GDM1 (cell line): ENCODE measurements at regions not wholly inside any gene's neighbourhood (a gene's known extent, or its start where the extent isn't known, plus 50 kb on each side); places are given as distances from the start of the nearest gene placed in this dataset.
"Not testable (repeated sequence)": the region's sequence is repeated elsewhere in the genome, so short reads cannot be mapped to it uniquely, and the experiment has no call there.

ENCODE experiments used
- DNase-seq: peaks from one replicate; lab custom pipeline; 2025; lab: John Stamatoyannopoulos, UW

DNA sequence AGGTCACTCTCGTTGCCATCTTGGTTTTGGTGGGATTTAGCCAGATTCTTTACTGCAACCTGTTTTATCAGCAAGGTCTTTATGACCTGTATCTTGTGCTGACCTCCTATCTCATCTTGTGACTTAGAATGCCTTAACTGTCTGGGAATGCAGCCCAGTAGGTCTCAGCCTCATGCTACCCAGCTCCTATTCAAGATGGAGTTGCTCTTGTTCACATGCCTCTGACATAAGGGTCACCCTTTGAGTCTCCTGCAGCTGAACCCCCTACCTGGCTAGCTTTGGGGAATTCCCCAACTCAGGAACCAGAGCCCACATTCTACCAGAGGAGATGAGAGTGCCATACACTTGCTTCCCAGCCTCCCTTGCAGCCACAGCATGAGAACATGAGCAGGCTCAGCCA is 123.0 kb upstream of the ARHGEF3 start:
- DNase-seq = not testable (repeated sequence)

DNA sequence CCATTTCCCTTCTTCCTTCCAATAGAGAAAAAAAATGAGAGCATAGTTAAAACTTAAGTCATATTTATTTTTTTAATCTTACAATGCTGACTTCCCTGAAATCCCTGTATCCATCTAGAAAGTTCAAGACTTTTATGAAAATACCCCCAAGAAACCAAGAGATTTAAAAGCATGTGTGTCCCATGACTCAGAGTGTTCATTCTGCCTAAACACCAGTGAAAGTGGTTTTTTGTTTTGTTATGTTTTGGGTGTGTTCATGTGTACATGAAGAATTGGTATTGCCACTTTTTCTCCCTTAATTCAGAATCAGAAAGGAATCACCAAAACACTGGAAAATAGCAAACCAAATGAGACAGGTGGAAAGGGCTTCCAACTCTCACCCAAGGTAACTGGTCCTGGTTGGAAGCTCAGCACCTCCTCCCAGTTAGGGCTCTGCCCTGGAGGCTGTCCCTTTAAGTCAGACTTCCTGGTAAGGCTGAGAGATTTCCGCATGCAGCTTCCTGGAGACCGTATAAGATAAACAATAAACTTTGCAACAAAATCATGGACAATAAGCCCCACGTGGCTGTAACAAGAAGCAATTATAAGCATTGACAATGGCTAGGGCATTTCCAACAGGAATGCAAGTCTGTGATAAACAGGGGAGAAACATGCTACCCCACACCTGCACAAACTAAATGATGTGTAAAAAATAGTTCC is 121.9 kb upstream of the ARHGEF3 start:
- no peak for DNase-seq

DNA sequence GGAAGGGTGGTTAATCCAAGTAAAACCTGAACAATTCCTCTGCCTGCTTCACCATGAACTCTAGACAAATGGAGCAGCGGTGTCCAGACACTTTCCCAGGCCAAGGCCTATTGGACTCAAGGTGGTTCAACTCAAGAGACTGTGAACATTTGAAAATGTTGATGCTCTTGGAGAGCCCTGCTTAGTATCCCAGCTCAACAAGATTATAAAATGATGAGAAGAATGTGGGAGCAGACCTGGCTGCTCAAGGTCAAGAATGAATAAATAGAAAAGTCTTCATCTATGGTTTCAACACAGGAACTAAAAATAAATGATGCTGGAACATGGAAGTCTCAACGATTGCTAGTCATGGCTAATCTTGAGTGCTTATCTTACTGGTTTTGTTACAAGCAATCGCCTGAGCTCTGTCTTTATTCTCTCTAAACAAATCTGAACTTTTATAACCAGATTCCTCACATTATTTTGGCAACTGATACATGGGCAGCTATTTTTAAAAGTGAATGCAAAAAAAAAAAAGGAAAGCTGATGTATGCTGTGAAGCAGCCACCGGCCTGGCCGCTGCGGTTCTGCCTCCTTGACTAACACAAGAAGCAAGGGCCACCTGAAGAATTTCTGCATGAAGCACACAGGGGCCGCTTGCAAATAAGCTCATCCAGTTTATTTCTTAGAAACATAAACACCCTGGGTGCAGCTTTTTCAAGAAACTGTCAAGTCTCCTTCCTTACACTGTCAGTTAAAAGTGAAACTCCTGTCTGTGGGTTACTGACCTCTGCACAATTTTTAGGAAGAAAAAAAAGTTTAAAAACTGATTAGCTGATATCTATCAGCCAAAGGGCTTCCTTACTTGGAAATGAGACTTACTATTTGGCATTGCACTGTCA is 120.1 kb upstream of the ARHGEF3 start:
- no peak for DNase-seq

DNA sequence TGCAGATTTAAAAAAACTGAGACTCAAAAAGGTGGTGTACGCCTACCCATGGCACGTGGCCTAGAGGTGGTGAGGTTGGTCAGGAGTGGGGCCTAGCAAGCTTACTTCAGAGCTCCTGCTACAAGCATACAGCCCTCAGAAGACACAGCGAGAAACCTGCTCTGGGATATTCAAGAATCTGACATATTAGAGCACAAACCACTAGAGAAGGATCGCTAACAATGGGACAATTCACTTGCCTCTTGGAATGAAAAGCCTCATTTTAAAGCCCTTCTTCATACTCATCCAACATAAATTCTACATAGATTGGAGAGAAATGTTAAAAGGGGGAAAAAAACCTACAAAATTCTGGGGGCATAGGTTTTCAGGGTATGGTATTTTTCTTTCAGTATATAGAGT is 118.0 kb upstream of the ARHGEF3 start:
- no peak for DNase-seq

DNA sequence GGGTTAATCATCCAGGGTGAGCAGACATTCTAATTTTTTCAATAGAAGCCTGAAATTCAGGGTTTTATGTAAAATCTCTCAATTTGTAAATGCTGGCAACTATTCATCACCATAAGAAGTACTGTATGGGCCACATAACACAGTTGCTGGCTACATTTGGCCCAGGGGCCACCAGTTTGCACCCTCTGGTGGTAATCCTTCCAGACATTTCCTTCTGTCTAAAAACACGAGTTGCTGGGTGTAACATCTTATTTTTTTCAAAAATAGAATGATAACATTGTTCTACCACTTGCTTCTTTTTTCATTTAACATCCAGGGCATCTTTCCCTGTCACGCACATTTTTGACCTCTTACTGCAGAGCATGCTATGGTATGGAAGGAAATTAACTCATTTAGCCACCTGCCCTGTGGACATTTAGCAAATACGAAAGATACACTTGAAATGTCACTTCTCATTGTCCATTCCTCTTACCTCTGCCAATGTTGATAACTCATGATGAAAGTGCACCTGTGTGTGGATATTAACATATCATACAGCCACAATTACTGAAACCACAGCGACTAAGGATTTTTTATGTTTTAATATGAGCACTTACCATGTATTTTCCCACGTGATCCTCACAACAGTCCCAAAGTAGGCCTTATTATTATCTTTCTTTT is 117.5 kb upstream of the ARHGEF3 start:
- DNase-seq = no peak

DNA sequence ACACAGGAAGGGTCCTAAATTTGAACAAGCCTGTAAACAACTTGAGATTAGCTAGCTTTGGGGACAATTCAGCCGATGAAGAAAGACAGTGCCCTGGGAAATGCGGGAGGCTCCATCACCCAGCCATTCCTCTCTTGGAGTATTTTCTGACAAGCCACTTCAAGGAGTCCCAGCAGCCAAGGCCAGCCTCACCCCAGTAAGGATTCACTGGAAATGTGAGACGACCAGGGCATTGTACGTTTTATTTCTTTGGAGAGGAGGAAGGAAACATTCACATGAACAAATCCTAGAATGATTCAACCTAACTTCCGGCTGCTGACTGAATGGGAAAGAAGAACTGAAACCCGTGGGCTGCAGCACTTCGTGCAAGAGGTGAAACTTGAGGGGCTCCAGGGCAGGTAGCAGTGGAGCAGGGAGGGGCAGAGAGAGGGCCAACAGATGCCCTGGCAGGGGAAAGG is 116.4 kb upstream of the ARHGEF3 start:
- DNase-seq = no peak

DNA sequence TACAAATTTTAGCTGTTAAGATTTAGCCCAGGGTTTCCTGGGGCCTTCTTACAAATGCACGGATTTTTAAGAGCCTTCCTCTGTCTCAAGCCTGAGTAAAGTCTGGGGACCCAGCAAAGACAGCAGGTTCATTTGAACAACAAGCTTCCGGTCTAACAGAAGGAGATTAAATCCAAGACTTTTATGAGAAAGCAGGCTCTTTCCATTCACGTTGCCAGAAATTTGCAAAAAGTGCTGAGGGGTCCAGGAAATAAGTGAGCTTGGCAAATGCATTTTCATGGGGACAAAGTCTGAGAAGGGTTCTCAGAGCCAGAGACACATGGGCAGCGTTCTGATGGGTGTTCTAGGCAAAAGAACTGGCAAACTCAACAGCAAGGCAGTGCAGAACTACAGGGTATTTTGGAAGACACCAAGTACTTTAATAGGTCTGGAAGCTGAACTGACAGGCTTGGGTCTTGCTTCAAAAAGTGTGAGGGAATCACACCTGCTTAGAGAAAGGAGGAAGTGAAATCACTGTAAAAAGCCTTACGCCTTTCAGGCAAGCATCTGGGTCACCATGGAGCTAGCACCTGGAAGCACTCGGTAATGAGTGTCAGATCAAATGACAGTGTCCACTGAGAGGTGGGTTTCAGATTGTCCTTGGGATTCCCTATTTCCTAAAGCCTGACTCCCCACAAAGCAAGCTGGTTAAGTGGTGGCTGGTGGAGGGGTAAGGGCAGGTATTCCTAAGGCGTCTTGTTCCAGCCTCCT is 115.8 kb upstream of the ARHGEF3 start:
- no peak for DNase-seq

DNA sequence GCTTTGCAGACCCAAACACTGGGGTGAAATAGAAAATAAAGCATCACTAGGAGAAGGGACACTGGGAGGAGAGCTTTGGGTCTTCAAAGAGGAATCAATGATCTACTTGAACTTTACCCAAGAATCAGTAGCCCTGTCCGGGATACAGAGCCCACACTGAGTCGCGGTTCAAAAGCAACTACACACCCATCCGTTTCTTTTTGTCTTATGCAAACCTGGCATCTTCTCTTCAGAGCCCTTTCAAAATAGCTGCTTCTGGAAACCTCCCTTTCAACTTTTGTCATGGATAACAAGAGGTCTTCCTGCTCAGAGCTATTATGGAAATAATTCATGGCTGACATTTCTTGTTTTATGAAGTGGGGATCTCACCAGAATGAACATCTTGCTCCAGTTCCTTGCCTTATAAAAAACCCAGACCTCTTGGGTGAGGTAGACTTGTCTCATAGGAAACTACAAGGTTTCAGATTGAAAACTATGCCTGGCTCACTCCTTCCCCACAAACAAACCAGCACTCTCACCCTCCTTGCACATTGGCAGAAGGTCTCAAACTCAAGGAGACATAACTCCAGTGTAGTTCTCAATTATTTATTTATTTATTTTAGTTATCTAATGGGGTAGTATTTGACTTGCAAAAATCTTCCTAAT is 115.1 kb upstream of the ARHGEF3 start:
- no peak for DNase-seq

DNA sequence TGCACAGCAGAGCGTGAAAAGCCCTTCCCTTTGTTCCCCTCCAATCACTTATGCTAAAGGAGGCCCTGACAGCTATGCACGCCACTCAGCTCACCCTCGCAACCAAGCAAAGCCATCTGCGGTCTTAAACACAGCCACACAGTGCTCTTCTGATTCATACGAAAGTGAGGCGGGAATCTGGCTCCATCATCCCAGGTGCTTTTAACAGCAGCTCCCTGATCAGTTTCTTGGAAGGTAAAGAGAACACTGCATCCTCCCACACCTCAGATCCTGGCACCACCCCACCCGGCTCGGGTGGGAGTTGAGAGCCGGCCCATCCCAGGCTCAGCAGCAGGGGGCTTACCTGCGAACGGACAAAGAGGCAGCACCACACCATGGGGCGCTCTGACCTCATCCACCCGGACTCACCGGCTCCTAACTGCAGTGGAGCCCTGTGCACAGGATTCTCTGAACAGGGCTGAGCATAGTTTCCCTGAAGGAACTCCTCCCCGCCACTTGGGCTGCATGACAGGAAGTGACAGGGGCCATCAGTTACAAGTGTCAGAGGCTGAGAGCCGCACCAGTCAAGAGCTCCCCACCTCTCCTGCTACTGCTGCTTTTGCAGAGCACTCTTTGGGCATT is 114.3 kb upstream of the ARHGEF3 start:
- peak; percentile 70 for DNase-seq

DNA sequence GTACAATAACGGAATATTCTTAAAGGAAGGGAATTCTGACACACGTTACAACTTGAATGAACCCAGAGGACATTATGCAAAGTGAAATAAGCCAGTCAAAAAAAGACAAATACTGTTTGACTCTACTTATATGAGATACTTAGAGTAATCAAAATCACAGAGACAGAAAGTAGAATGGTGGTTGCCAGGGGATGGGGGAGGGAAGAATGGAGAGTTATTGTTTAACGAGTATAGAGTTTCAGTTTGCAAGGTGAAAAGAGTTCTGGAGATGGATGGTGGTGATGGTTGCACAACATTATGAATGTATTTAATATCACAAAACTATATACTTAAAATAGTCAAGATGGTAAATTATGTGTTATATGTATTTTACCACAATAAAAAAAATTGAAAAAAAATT is 112.9 kb upstream of the ARHGEF3 start:
- DNase-seq = no peak

DNA sequence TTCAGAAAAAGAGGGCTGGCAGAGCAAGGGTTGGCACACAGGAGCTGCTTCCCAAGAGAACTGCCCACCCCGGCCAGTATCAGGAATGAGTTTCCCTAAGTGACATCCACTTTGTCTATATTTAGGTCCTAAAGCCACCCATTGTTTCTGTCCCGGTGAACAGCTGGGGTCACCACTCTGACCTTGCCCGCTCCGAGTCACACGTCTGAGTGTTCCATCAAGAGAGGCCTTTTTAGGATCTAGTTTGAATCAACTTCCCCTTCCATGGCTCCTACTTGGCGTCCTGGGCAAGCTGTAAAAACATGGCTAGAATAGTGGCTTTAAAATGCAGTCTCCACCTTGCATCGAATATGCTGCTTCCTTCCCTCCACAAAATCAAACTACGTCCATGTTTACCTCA is 109.6 kb upstream of the ARHGEF3 start:
- DNase-seq = no peak

DNA sequence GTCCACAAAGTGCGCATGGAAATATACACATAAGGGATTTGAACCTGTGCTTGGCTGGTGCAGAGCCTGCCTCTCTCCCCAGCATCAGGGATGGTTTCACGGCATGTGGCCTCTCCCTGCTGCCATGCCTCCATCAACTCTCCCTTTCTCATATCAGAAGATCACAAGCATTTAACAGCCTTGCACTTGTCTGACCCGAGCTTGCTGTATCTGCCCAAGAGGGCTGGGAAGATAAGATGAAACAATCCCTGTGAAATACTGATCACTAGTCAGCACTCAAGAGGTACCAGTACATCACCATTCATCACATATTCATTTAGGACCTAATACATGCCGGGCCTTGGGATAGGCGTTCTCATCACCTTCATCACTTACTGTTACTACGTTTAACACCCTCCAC is 107.6 kb upstream of the ARHGEF3 start:
- DNase-seq = no peak

DNA sequence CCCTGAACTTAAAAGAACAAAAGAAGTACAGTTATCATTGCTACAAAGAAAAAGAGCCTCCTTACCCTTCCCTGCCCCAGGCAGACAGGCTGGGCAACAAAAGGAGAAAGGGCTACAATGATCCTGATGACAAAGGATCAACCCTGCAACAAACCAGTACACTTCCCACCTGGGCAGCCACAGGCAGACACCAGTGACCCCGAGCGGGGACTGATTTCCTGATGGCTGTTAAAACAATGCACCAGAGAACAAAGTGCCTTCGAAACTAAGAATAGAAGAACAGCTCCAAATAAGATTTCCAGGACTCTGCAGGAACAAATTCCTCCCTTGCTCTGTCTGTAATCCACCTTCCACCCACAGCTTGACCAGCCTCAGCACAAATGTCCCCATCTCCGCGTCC is 106.3 kb upstream of the ARHGEF3 start:
- no peak for DNase-seq

DNA sequence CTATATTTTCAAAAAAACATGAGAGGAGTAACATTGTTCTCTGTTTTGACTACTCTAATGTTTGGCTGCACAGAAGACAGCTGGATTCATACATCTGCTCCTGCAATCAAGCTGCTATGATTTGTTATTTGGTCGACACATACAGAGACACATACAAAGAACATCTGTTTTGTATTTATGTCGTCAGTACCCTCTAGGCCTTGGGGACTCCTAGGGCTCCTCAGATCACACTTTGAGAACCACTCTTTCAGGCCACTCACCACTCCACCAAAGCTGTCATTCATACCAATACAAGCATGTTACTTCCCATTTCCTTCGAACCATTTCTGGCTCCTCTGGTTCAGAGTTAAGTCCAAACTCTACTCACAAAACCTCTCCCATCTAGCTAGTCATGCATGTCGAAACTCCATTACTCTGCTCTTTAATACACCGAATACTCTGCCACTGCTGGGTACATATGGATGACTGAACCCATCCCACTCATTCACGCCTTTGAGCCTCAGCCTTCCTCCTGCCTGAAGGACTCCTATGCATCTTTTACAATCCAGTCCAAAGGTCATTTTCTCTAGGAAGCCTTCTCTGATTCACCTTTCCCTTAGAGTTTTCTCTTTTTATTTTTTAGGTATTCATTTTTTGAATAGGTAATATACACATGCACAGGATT is 102.9 kb upstream of the ARHGEF3 start:
- no peak for DNase-seq

DNA sequence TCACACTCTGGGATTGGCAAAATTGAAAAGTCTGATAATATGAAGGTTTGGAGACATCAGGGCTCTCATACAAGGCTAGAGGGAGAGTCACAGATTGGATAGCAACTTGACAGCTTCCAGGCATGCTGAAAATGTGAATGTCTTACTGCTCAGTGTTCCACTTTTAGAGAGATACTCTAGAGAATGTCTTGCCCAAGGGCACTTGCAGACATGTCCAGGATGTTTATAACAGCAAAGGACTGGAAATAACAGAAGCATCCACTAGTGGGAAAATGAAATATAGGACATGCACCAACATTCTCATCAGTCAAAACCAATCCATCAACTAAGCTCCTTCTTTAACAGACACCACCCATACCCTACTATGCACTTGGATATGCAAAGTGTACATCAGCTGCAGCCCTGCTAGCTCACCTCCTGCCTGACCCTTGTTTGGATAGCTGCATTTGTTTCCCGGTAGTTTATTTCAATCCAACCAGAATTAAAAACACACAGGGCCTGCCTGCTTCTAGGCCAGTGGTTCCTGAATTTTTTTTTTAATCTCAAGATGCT is 101.6 kb upstream of the ARHGEF3 start:
- DNase-seq = no peak

DNA sequence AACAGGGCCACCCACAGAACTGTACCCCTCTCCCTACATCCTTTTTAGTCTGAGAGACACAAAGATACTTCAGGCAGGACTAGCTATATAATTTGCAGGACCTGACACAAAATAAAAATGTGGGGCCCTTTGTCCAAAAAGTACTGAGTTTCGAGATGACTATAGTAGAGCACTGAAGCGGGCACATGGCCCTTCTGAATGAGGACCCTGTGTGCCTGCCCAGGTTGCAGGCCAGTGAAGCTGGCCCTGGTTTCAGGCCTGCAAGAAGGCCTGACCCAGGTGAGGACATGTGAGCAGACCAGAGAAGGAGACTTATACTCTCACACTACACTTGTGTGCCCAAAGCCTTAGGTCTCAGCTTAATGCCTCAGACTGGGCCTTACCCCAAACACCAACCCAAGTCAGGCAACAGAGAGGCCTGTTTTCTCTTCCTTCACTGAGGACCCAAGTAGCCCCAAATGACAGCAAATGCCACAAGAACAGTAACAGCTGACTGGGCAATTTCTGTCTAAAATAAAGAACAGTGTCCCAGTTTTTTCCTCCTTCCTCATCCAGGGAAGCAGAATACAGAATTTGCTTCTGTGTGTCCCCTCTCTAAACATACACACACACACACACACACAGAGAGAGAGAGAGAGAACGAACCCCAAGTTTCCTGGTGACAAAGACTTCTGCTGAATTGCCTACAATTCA is 100.9 kb upstream of the ARHGEF3 start:
- no peak for DNase-seq

DNA sequence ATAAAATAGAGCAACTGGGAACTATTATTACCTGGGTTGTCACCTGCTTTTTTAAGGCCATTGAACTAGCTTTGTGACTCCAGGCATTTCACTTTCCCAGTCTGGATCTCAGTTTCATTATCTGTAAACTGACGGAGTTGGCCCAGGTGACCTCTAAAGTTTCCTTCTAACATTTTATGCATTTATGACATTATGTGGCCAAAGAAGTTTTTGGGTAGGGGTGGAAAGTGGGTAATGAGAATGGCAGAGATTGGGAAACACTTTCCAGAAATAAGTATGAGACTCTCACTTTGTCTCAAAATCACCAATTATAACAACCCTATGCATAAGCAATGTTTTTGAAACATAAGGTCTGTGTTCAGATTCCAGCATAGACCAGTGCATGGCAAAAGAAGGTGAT is 99.1 kb upstream of the ARHGEF3 start:
- no peak for DNase-seq

DNA sequence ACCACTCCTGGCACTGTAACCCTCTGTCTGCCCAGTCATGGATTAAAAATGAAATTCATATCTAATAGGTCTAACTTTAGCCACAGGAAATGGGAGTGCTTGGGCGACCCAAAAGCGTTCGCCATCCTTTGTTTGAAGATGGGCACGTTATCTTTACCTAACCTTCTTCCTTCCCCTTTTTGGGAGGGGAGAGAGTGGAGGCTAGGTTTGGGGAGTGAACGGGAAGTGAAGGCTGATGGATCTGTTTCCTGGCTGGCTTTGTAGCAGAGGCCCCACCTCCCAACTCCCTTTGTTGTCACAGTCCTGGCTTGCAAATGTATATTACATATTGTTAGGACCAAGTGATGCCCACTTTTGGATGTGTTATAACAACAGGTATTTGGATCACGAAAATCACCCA is 98.1 kb upstream of the ARHGEF3 start:
- DNase-seq = peak; percentile 83

DNA sequence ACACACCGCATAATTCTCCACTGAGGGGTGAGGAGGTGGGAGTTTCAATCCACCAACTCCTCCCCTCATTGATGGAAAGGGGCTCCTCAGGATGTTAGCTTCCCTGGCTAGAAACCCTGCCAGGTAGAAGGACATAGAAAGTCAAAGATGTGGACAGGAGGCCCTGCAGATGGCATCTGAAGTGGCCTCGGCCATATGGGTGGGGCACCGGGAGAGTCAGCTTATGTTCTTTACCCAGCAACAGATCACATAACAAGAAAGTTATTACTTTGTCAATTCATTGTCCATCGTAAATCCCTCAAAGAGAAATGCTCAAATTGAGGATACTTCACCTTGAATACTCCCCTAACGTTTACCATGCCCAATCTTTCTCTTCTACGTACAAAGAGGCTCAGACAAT is 97.3 kb upstream of the ARHGEF3 start:
- no peak for DNase-seq

DNA sequence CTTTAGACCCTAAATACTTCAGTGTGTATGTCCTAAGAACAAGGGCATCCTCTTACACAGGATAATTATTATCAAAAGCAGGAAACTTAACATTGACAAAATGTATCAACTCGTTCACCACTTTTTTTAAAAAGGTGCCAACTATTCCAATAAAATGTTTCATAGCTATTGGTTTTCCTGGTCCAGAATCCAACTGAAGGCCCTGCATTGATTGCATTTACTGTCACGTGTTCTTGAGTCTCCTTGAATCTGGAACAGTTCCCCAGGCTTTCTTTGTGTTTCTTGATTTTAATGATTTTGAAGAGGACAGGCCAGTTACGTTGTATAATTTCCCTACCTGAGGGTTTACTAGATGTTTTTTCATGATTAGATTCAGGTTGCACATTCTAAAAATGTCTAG is 94.6 kb upstream of the ARHGEF3 start:
- no peak for DNase-seq
